Liver (tissue), 3 donors: ENCODE measurements at regions not wholly inside any gene's neighbourhood (a gene's known extent, or its start where the extent isn't known, plus 50 kb on each side); places are given as distances from the start of the nearest gene placed in this dataset.

ENCODE experiments used
- JUND ChIP-seq, 2 donors: IDR thresholded peaks; 2 replicates each; pipeline ENCODE4 v1.6.1; 2016; ENCODE audit warnings: antibody characterized with exemption in 2 of 2
- NR2F2 ChIP-seq: IDR thresholded peaks from 2 replicates; pipeline ENCODE4 v1.6.1; 2016; ENCODE audit warnings: antibody characterized with exemption
- TF ChIP-seq, protein P1 (sequence below): fragments of 150-350 bp; IDR thresholded peaks from 2 replicates; pipeline ENCODE4 v1.5.1; 2017; ENCODE audit warnings: improper control_type of control experiment, low read depth, low read length; ENCODE audit not compliant: missing input control
- TF ChIP-seq, protein P2 (sequence below): IDR thresholded peaks from 2 replicates; pipeline ENCODE4 v1.6.1; 2016; ENCODE audit warnings: antibody characterized with exemption
- TF ChIP-seq, protein P3 (sequence below): IDR thresholded peaks from 2 replicates; pipeline ENCODE4 v1.6.1; 2016; ENCODE audit warnings: antibody characterized with exemption, mild to moderate bottlenecking
- donor health status: healthy.
- donor health status: healthy.

DNA sequence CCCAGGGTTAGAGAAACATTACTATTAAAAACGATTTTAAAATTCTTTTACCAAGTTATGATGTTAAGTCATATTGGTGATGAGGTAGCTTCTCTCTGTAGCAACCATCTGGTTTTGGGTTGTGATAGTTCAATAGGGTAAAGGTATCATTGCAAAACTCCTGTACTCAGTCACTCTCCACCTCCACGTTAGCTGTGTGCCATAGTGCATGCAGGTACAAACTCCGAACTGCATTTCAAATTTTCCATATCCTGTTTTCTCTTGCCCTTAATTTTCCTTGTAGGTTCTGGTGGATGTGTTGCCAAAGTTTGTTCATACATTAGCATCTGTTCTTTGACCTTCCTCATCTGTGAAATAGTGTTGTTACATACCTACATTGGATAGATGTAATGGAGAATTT is 53.1 kb upstream of the ARRDC3 start:
- TF ChIP-seq, protein P1, sequence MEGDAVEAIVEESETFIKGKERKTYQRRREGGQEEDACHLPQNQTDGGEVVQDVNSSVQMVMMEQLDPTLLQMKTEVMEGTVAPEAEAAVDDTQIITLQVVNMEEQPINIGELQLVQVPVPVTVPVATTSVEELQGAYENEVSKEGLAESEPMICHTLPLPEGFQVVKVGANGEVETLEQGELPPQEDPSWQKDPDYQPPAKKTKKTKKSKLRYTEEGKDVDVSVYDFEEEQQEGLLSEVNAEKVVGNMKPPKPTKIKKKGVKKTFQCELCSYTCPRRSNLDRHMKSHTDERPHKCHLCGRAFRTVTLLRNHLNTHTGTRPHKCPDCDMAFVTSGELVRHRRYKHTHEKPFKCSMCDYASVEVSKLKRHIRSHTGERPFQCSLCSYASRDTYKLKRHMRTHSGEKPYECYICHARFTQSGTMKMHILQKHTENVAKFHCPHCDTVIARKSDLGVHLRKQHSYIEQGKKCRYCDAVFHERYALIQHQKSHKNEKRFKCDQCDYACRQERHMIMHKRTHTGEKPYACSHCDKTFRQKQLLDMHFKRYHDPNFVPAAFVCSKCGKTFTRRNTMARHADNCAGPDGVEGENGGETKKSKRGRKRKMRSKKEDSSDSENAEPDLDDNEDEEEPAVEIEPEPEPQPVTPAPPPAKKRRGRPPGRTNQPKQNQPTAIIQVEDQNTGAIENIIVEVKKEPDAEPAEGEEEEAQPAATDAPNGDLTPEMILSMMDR = no peak
- TF ChIP-seq JUND (IDR thresholded peaks at IDR 0.05) (peak; percentile 84 to 94), NR2F2 (peak; percentile 47)
- TF ChIP-seq, protein P2, sequence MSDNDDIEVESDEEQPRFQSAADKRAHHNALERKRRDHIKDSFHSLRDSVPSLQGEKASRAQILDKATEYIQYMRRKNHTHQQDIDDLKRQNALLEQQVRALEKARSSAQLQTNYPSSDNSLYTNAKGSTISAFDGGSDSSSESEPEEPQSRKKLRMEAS = peak; percentile 90
- TF ChIP-seq, protein P3, sequence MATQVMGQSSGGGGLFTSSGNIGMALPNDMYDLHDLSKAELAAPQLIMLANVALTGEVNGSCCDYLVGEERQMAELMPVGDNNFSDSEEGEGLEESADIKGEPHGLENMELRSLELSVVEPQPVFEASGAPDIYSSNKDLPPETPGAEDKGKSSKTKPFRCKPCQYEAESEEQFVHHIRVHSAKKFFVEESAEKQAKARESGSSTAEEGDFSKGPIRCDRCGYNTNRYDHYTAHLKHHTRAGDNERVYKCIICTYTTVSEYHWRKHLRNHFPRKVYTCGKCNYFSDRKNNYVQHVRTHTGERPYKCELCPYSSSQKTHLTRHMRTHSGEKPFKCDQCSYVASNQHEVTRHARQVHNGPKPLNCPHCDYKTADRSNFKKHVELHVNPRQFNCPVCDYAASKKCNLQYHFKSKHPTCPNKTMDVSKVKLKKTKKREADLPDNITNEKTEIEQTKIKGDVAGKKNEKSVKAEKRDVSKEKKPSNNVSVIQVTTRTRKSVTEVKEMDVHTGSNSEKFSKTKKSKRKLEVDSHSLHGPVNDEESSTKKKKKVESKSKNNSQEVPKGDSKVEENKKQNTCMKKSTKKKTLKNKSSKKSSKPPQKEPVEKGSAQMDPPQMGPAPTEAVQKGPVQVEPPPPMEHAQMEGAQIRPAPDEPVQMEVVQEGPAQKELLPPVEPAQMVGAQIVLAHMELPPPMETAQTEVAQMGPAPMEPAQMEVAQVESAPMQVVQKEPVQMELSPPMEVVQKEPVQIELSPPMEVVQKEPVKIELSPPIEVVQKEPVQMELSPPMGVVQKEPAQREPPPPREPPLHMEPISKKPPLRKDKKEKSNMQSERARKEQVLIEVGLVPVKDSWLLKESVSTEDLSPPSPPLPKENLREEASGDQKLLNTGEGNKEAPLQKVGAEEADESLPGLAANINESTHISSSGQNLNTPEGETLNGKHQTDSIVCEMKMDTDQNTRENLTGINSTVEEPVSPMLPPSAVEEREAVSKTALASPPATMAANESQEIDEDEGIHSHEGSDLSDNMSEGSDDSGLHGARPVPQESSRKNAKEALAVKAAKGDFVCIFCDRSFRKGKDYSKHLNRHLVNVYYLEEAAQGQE = peak; percentile 82
